Smooth muscle cell (in vitro differentiated cells): ENCODE measurements at regions not wholly inside any gene's neighbourhood (a gene's known extent, or its start where the extent isn't known, plus 50 kb on each side); places are given as distances from the start of the nearest gene placed in this dataset.

Source experiments
- DNase-seq: peaks from one replicate; lab custom pipeline; 2025; ENCODE audit not compliant: unreplicated experiment; lab: John Stamatoyannopoulos, UW
- H2AFZ ChIP-seq: fragments of 200-600 bp; sonication (generic); 2 replicates; pipeline ENCODE4 v1.6.0; 2016; ENCODE audit warnings: antibody characterized with exemption, low read depth, mild to moderate bottlenecking
- H3F3A ChIP-seq: fragments of 200-600 bp; sonication (generic); 2 replicates; pipeline ENCODE4 v1.6.0; 2017; ENCODE audit warnings: antibody characterized with exemption, low read depth
- H3K27ac ChIP-seq: fragments of 200-600 bp; sonication (generic); 2 replicates; pipeline ENCODE4 v1.5.1; 2016; ENCODE audit warnings: low read depth, mild to moderate bottlenecking
- H3K27me3 ChIP-seq: fragments of 200-600 bp; sonication (generic); 2 replicates; pipeline ENCODE4 v1.6.1; 2016; ENCODE audit warnings: low read depth, mild to moderate bottlenecking
- H3K36me3 ChIP-seq: fragments of 200-600 bp; sonication (generic); 2 replicates; pipeline ENCODE4 v1.5.1; 2016; ENCODE audit warnings: low read depth
- H3K4me1 ChIP-seq: fragments of 200-600 bp; sonication (generic); 2 replicates; pipeline ENCODE4 v1.5.1; 2016; ENCODE audit warnings: low read depth
- H3K4me2 ChIP-seq: fragments of 200-600 bp; sonication (generic); 2 replicates; pipeline ENCODE4 v1.6.0; 2016; ENCODE audit warnings: mild to moderate bottlenecking
- H3K4me3 ChIP-seq: fragments of 200-600 bp; sonication (generic); 2 replicates; pipeline ENCODE4 v1.5.1; 2016; ENCODE audit warnings: mild to moderate bottlenecking
- H3K79me2 ChIP-seq: fragments of 200-600 bp; sonication (generic); 2 replicates; pipeline ENCODE4 v1.6.0; 2016; ENCODE audit warnings: low read depth, mild to moderate bottlenecking
- H3K9ac ChIP-seq: fragments of 200-600 bp; sonication (generic); 2 replicates; pipeline ENCODE4 v1.6.0; 2016; ENCODE audit warnings: low read depth
- H3K9me3 ChIP-seq: fragments of 200-600 bp; sonication (generic); replicated peaks from 2 replicates; pipeline ENCODE4 v1.5.1; 2016; ENCODE audit warnings: low read depth
- H4K20me1 ChIP-seq: fragments of 200-600 bp; sonication (generic); 2 replicates; pipeline ENCODE4 v1.6.0; 2016; ENCODE audit warnings: low read depth
- CTCF ChIP-seq: fragments of 200-600 bp; sonication (generic); IDR thresholded peaks from 2 replicates; pipeline ENCODE4 v1.5.1; 2017; ENCODE audit warnings: borderline replicate concordance, mild to moderate bottlenecking, antibody characterized with exemption; ENCODE audit not compliant: insufficient read depth, poor library complexity, severe bottlenecking
- WGBS: methylation state at CpG from one replicate; pipeline ENCODE4 v1.1.7; 2016; ENCODE audit warnings: low lambda C conversion rate; 5-methylcytosine and 5-hydroxymethylcytosine counted together

GRCh38 chr5:38663249-38663648 is 106.8 kb upstream of the LIFR start:
- no peaks in the 10 kb centered on the region for H3K79me2 ChIP-seq
- H3K27me3 ChIP-seq: no peaks in the 10 kb centered on the region
- H3K36me3 ChIP-seq: no peaks in the 10 kb centered on the region
- H2AFZ ChIP-seq: no peak overlapping the region
- no peak for DNase-seq
- 100% methylated on average over 1 of the region's 1 CpG for WGBS
- no peaks in the 10 kb centered on the region for H3K4me1 ChIP-seq
- no peak overlapping the region for H3K4me3 ChIP-seq
- no peak for TF ChIP-seq CTCF
- no peak overlapping the region for H3K4me2 ChIP-seq
- H3K9me3 ChIP-seq: no peaks in the 10 kb centered on the region
- H3K9ac ChIP-seq: no peak overlapping the region
- H3F3A ChIP-seq: no peaks in the 10 kb centered on the region
- H4K20me1 ChIP-seq: no peaks in the 10 kb centered on the region
- H3K27ac ChIP-seq: no peak overlapping the region

- Histone ChIP-seq H3K9me3 (no peaks in the 10 kb centered on the region), H3K4me3 (no peak overlapping the region), H3K4me2 (no peak overlapping the region), H4K20me1 (no peaks in the 10 kb centered on the region), H3K27me3 (no peaks in the 10 kb centered on the region), H3K27ac (no peak overlapping the region), H3K9ac (no peak overlapping the region), H3K36me3 (no peaks in the 10 kb centered on the region), H3K79me2 (no peaks in the 10 kb centered on the region), H2AFZ (no peak overlapping the region), H3K4me1 (no peaks in the 10 kb centered on the region), H3F3A (no peaks in the 10 kb centered on the region)
- no peak for DNase-seq
- WGBS: 83% methylated on average over 5 of the region's 5 CpGs
- peak; percentile 39 for TF ChIP-seq CTCF
These were observed 110.4 kb upstream of the LIFR start for GRCh38 chr5:38666668-38667498.

- Histone ChIP-seq H3K27ac (no peak overlapping the region), H3K27me3 (no peaks in the 10 kb centered on the region), H3K36me3 (no peaks in the 10 kb centered on the region), H3K9ac (no peak overlapping the region), H2AFZ (no peak overlapping the region), H3F3A (no peaks in the 10 kb centered on the region), H3K4me2 (no peak overlapping the region), H3K79me2 (no peaks in the 10 kb centered on the region), H3K4me1 (no peaks in the 10 kb centered on the region), H4K20me1 (no peaks in the 10 kb centered on the region), H3K9me3 (no peaks in the 10 kb centered on the region), H3K4me3 (no peak overlapping the region)
- DNase-seq: no peak
- 72% methylated on average over 1 of the region's 1 CpG for WGBS
- no peak for TF ChIP-seq CTCF
These were observed 111.0 kb upstream of the LIFR start for GRCh38 chr5:38667499-38667776.

GRCh38 chr5:38669361-38669880 is 113.0 kb upstream of the LIFR start:
- Histone ChIP-seq H3K9ac (no peak overlapping the region), H3K27me3 (no peaks in the 10 kb centered on the region), H3K9me3 (no peaks in the 10 kb centered on the region), H3K79me2 (no peaks in the 10 kb centered on the region), H3K36me3 (no peaks in the 10 kb centered on the region), H3F3A (no peaks in the 10 kb centered on the region), H3K27ac (no peak overlapping the region), H2AFZ (no peak overlapping the region), H4K20me1 (no peaks in the 10 kb centered on the region), H3K4me1 (no peaks in the 10 kb centered on the region), H3K4me2 (no peak overlapping the region), H3K4me3 (no peak overlapping the region)
- no peak for TF ChIP-seq CTCF
- 76% methylated on average over 2 of the region's 2 CpGs for WGBS
- no peak for DNase-seq
